ENCODE measurements at regions not wholly inside any gene's neighbourhood (a gene's known extent, or its start where the extent isn't known, plus 50 kb on each side); places are given as distances from the start of the nearest gene placed in this dataset.

- Histone ChIP-seq H3K36me3 (replicated peaks in 1 of 2; ENCODE audit: control insufficient read depth in 1 of 2, insufficient read depth in 2 of 2, low read length in 2 of 2) (no peaks in the 10 kb centered on the region), H4K20me1 (ENCODE audit: insufficient read depth, low read length) (no peaks in the 10 kb centered on the region), H3K27me3 (ENCODE audit: control insufficient read depth in 1 of 2, insufficient read depth in 2 of 2, low read length in 2 of 2) (no peaks in the 10 kb centered on the region), H2AFZ (ENCODE audit: low read length) (no peak overlapping the region), H3K27ac (ENCODE audit: extremely low read length, insufficient read depth, low read length) (no peak overlapping the region), H3K4me2 (ENCODE audit: low read depth, low read length) (no peak overlapping the region), H3K79me2 (ENCODE audit: insufficient read depth, low read length) (no peaks in the 10 kb centered on the region), H3K4me3 (replicated peaks in 1 of 3; ENCODE audit: insufficient read depth in 1 of 3, low read depth in 2 of 3, low read length in 3 of 3) (no peak overlapping the region), H3K4me1 (ENCODE audit: insufficient read depth, low read length) (no peaks in the 10 kb centered on the region), H3K9me3 (ENCODE audit: low read length) (peaks cover 3% of the 10 kb centered on the region; the same call in 1 of the 2 replicates), H3K9ac (ENCODE audit: insufficient read depth, low read depth, low read length) (no peak overlapping the region)
- ATAC-seq (no peak), DNase-seq (ENCODE audit: low spot score) (no peak), FAIRE-seq (no peak)
- no peak for TF ChIP-seq SOX5 (CRISPR knock-in tag; IDR thresholded peaks at IDR 0.05; ENCODE audit: borderline replicate concordance)
- TF ChIP-seq MED13 (CRISPR knock-in tag; IDR thresholded peaks at IDR 0.05) = no peak
- TF ChIP-seq ZNF333 (CRISPR knock-in tag; IDR thresholded peaks at IDR 0.05; ENCODE audit: borderline replicate concordance) = no peak
- 18% methylated on average over 2 of the region's 2 CpGs for WGBS (ENCODE audit: low lambda C conversion rate)
- in situ Hi-C loops (cut with HindIII; ENCODE audit: extremely low pct_ligation_motif_present, low pct_unique_long_range_greater_than_20kb) (no loop called here), intact Hi-C loops (cut with micrococcal nuclease; ENCODE audit: unreplicated experiment) (no loop called here)
- POLR2A ChIA-PET = no interaction called here
- CTCF ChIA-PET (ENCODE audit: low intra/inter-chr PET ratio, low total read pairs) = no interaction called here
- no TSS peak for BruUV-seq (replicated peaks)
These were observed 424.6 kb upstream of the PTBP2 start for GRCh38 chr1:96296991-96297390.

- no peak overlapping the region for H3K27ac ChIP-seq (ENCODE audit: extremely low read length, insufficient read depth, low read length)
- POLR2A ChIA-PET = no interaction called here
- H3K9me3 ChIP-seq (ENCODE audit: low read length) = no peaks in the 10 kb centered on the region
- DNase-seq (ENCODE audit: low spot score) (no peak), FAIRE-seq (no peak), ATAC-seq (no peak)
- in situ Hi-C loops (cut with HindIII; ENCODE audit: extremely low pct_ligation_motif_present, low pct_unique_long_range_greater_than_20kb) (no loop called here), intact Hi-C loops (cut with micrococcal nuclease; ENCODE audit: unreplicated experiment) (no loop called here)
- WGBS (ENCODE audit: low lambda C conversion rate) = 42% methylated on average over 7 of the region's 7 CpGs
- H3K27me3 ChIP-seq (ENCODE audit: control insufficient read depth in 1 of 2, insufficient read depth in 2 of 2, low read length in 2 of 2) = no peaks in the 10 kb centered on the region
- H3K4me3 ChIP-seq (replicated peaks in 1 of 3; ENCODE audit: insufficient read depth in 1 of 3, low read depth in 2 of 3, low read length in 3 of 3) = no peak overlapping the region
- no peak overlapping the region for H3K9ac ChIP-seq (ENCODE audit: insufficient read depth, low read depth, low read length)
- CTCF ChIA-PET (ENCODE audit: low intra/inter-chr PET ratio, low total read pairs) = no interaction called here
- no peaks in the 10 kb centered on the region for H3K79me2 ChIP-seq (ENCODE audit: insufficient read depth, low read length)
- H2AFZ ChIP-seq (ENCODE audit: low read length) = no peak overlapping the region
- no peak overlapping the region for H3K4me2 ChIP-seq (ENCODE audit: low read depth, low read length)
- no peaks in the 10 kb centered on the region for H3K4me1 ChIP-seq (ENCODE audit: insufficient read depth, low read length)
- no peaks in the 10 kb centered on the region for H4K20me1 ChIP-seq (ENCODE audit: insufficient read depth, low read length)
- TF ChIP-seq GATAD1 (CRISPR knock-in tag; IDR thresholded peaks at IDR 0.05) = no peak
- TF ChIP-seq ZZZ3 (CRISPR knock-in tag; IDR thresholded peaks at IDR 0.05; ENCODE audit: borderline replicate concordance) = no peak
- TF ChIP-seq SOX13 (IDR thresholded peaks at IDR 0.05) = no peak
- no peak for TF ChIP-seq SOX13 (CRISPR knock-in tag; conservative IDR thresholded peaks at IDR 0.05 in 1 of 2, IDR thresholded peaks at IDR 0.05 in 1 of 2)
- no peak for TF ChIP-seq ZNF12 (CRISPR knock-in tag; IDR thresholded peaks at IDR 0.05)
- no peak for TF ChIP-seq ISL2 (CRISPR knock-in tag; IDR thresholded peaks at IDR 0.05)
- no peak for TF ChIP-seq ZNF256 (CRISPR knock-in tag; conservative IDR thresholded peaks at IDR 0.05)
- no peak for TF ChIP-seq SALL1 (CRISPR knock-in tag; IDR thresholded peaks at IDR 0.05)
- TF ChIP-seq ZFP41 (CRISPR knock-in tag; IDR thresholded peaks at IDR 0.05; ENCODE audit: borderline replicate concordance) = no peak
- H3K36me3 ChIP-seq (replicated peaks in 1 of 2; ENCODE audit: control insufficient read depth in 1 of 2, insufficient read depth in 2 of 2, low read length in 2 of 2) = no peaks in the 10 kb centered on the region
- BruUV-seq (replicated peaks) = no TSS peak
These were observed 414.6 kb upstream of the PTBP2 start for GRCh38 chr1:96306809-96307560.
